HS-27A (cell line): ENCODE measurements at regions not wholly inside any gene's neighbourhood (a gene's known extent, or its start where the extent isn't known, plus 50 kb on each side); places are given as distances from the start of the nearest gene placed in this dataset.

Experiments
- DNase-seq: peaks from one replicate; pipeline ENCODE4 v3.0.0-alpha.2; 2012; ENCODE audit warnings: low read depth, missing footprints

- DNase-seq, result no peak
These were observed 141.5 kb downstream of the RRAGC start for GRCh38 chr1:38718031-38718430.

- no peak for DNase-seq
These were observed 143.3 kb downstream of the RRAGC start for GRCh38 chr1:38716229-38716628.

GRCh38 chr1:38715415-38715814 lies 144.2 kb downstream of the RRAGC start:
- no peak for DNase-seq

DNA sequence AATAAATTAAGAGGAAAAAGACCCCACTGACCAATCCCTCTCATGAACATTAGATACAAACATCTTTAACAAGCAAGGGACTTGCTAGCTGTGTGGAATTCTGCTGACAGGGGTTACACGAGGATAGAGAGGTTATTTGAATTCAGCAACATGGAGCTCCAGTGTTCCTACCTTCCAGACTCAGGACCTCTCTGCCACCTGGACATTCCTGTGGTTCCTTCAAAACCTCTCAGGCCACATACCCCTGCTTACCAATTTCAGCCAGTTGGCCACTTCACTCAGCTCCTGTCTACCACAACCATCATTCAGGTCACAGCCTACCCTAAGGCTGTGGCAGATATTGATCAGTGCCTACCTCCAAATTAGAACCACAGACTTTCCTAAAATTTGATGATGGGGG lies 147.5 kb downstream of the RRAGC start:
- no peak for DNase-seq

- no peak for DNase-seq
These were observed 150.8 kb downstream of the RRAGC start for GRCh38 chr1:38708701-38709258.

DNA sequence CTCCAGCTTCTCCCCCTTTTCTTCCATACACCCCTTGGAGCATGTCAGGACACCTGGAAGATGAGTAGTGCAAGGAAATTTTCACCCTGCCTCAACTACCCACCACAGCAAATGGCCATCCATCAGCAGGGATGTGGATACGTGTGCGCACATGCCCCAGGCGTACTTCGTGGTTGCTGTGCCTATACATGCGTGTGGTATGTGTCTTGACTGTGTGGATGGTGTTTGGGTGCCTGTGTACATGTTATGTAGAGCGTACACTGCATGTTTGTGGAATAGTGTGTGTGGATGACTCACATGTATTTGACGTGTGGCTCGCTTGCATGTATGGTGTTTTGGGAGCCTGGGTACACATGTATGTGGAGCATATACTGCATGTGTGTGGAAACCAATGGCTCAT lies 158.5 kb downstream of the RRAGC start:
- DNase-seq, result no peak

- DNase-seq, result no peak
These were observed 159.5 kb downstream of the RRAGC start for GRCh38 chr1:38700077-38700470.

DNA sequence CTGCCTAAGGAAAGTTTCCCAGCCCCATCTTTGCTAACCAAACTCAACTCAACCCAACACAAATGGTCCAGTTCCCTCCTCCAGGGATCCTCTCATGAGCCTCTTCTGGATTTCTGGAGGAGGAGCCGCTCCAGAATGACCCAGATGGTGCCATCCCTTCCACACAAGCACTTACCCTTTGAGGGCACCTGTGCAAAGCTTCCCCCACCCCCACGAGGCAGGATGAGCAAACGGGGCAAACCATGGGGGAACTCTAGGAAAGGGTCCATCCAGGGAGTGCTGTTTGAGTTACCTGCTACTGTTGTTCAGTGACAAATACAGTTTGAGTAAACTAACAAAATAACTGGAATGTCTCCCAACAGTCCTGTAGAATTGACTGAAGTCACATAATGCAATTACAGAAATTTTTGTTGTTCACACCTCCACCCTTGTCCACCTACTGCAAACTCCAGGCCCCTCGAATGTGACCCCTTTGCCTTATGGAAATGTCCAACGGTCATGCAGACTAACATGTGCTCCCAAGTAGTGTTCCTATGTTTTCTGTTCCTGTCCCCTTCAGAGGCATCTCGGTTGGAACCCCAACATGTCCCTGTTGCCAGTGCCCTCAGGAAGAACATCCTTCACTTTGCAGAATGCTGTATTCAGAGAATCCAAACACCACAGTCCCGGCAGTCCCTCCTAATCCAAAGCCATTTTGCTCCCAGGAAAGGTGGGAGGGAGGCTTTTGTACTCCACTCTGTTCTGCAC lies 160.1 kb downstream of the RRAGC start:
- DNase-seq, result no peak

GRCh38 chr1:38697387-38697786 lies 162.2 kb downstream of the RRAGC start:
- DNase-seq, result no peak

DNA sequence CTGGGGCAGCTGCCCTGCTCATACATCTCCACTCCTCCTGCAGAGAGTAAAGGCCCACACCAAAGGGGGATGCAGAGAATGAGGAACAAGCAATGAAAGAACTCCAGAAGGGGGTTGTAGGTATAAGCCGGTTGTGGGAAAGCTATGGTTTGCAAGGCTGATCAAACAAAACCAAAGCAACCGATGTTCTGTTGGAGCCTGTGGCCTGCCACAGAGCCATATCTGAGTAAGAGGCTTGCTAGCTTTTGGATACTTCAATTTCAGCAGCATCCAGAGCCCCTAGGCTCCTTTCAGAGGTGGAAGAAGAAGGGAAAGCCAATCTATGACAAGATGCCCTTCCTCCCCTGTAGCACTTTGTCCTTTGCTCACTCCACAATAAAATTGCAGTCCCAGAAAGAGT lies 163.2 kb downstream of the RRAGC start:
- no peak for DNase-seq

GRCh38 chr1:38693759-38694158 lies 165.8 kb downstream of the RRAGC start:
- DNase-seq, result no peak

- DNase-seq, result no peak
These were observed 166.5 kb downstream of the RRAGC start for GRCh38 chr1:38693031-38693430.

- no peak for DNase-seq
These were observed 168.7 kb downstream of the RRAGC start for GRCh38 chr1:38690790-38691449.

- no peak for DNase-seq
These were observed 172.7 kb downstream of the RRAGC start for GRCh38 chr1:38686927-38687255.

GRCh38 chr1:38686167-38686926 lies 173.2 kb downstream of the RRAGC start:
- no peak for DNase-seq

GRCh38 chr1:38685388-38685787 lies 174.2 kb downstream of the RRAGC start:
- no peak for DNase-seq

GRCh38 chr1:38680801-38681510 lies 178.6 kb downstream of the RRAGC start:
- no peak for DNase-seq

DNA sequence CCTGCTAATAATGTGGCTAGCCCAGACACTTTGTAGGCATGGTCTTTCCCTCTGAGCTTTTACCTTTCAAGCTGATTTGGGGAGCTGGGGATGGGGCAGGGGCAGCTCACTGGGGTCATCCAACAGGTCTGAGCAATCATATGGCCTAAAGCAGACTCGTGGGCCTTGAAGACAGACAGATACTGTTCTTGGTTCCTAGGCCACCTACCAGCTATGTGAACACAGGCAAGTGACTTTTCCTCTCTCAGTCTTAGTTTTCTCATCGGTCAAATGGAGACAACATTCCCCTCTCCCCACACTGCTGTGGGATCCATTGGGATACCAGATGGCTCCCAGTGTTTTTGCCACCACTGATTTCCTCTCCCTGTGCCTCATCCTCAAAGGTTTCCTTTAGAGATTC lies 181.8 kb downstream of the RRAGC start:
- no peak for DNase-seq

DNA sequence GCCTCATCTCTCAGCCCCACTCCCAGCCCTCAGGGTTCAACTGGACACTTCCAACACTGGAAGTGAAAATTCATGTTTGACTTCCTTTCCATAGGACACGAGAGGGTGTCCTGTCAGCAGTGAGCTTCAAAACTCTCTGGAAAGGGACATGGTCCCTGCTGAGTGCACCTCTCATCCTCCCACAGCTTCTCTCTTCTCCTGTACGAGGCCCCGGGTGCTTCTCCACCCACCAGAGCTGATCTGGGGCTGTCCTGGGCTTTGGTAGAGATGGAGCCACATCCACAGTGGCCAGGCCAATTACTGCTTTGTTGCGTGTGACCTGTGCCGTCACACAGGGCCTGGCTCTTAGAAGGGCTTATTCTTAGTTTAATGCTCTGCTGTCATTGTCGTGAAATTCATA lies 182.3 kb downstream of the RRAGC start:
- no peak for DNase-seq

GRCh38 chr1:38672692-38673091 lies 186.9 kb downstream of the RRAGC start:
- no peak for DNase-seq

DNA sequence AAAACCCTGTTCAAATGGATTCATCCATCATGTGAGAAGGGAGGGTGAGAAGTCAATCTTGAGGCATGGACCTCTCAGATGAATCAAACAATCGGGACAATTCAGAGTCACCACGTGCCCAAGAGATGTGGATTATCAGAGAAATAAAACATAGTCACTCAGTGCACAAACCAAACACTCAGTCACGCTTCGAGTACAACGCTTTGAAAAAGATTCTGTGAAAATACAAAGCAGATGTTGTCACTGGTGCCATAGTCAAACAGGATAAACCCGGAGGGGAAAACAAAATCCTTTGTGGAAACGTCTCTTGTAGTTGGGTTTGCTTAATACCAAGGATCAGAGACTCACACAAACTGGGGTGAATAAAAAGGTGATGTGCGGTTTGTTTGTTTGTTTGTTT lies 188.4 kb downstream of the RRAGC start:
- no peak for DNase-seq

- DNase-seq, result no peak
These were observed 188.9 kb downstream of the RRAGC start for GRCh38 chr1:38670544-38671122.
